ENCODE measurements at regions not wholly inside any gene's neighbourhood (a gene's known extent, or its start where the extent isn't known, plus 50 kb on each side); places are given as distances from the start of the nearest gene placed in this dataset.

- TF ChIP-seq EZH2 (IDR thresholded peaks at IDR 0.05; ENCODE audit: borderline replicate concordance, low read length) (no peak), CTCF (conservative IDR thresholded peaks at IDR 0.05 in 1 of 2, IDR thresholded peaks at IDR 0.05 in 1 of 2; ENCODE audit: extremely low read depth in 1 of 2, insufficient read depth in 1 of 2, low read depth in 1 of 2, low read length in 2 of 2) (no peak)
Measured at GRCh38 chr5:52119768-52120167, 667.9 kb upstream of the ITGA1 start.
